Thyroid gland (tissue), 4 donors: ENCODE measurements at regions not wholly inside any gene's neighbourhood (a gene's known extent, or its start where the extent isn't known, plus 50 kb on each side); places are given as distances from the start of the nearest gene placed in this dataset.

Experiments
- DNase-seq, 2 donors: peaks; one replicate each; pipeline ENCODE4 v3.0.0-alpha.2; 2019
- H3K27ac ChIP-seq, 3 donors: fragments of 200-600 bp; sonication (generic); 1 replicate in 2 of 3; 2 replicates in 1 of 3; pipeline ENCODE4 v1.5.1; 2016 to 2019; ENCODE audit warnings: mild to moderate bottlenecking in 1 of 3, moderate library complexity in 1 of 3
- H3K27me3 ChIP-seq: fragments of 200-600 bp; sonication (generic); one replicate; pipeline ENCODE4 v1.5.1; 2019
- H3K36me3 ChIP-seq, 2 donors: fragments of 200-600 bp; sonication (generic); one replicate each; pipeline ENCODE4 v1.5.1; 2016 to 2019
- H3K4me1 ChIP-seq, 2 donors: fragments of 200-600 bp; sonication (generic); one replicate each; pipeline ENCODE4 v1.5.1; 2017 to 2019
- H3K4me3 ChIP-seq, 3 donors: fragments of 200-600 bp; sonication (generic); replicated peaks in 1 of 3; 1 replicate in 2 of 3; 2 replicates in 1 of 3; pipeline ENCODE4 v1.5.1; 2016; ENCODE audit warnings: mild to moderate bottlenecking in 1 of 3
- H3K9me3 ChIP-seq: fragments of 200-600 bp; sonication (generic); one replicate; pipeline ENCODE4 v1.5.1; 2017
- POLR2A ChIP-seq, 2 donors: fragments of 450-650 bp; IDR thresholded peaks; one replicate each; pipeline ENCODE4 v1.6.1; 2017; ENCODE audit warnings: antibody characterized with exemption in 2 of 2, mild to moderate bottlenecking in 2 of 2, moderate library complexity in 1 of 2
- WGBS, 2 donors: methylation state at CpG; one replicate each; pipeline ENCODE4 v1.1.5; 2017; 5-methylcytosine and 5-hydroxymethylcytosine counted together
- intact Hi-C: fragments of 100-400 bp; cut with DNase I; formaldehyde crosslinking; loops from one replicate; pipeline ENCODE4 v1.15.1; 2023
- TF ChIP-seq, protein P1 (sequence below), 6 experiments: fragments of 200-600 bp in 3 of 6; fragments of 450-650 bp in 3 of 6; sonication (generic) in 3 of 6; IDR thresholded peaks; one replicate each; pipeline ENCODE4 v1.5.1; 2016 to 2019; ENCODE audit warnings: antibody characterized with exemption in 6 of 6, mild to moderate bottlenecking in 2 of 6, inconsistent platforms in 1 of 6, moderate library complexity in 1 of 6

DNA sequence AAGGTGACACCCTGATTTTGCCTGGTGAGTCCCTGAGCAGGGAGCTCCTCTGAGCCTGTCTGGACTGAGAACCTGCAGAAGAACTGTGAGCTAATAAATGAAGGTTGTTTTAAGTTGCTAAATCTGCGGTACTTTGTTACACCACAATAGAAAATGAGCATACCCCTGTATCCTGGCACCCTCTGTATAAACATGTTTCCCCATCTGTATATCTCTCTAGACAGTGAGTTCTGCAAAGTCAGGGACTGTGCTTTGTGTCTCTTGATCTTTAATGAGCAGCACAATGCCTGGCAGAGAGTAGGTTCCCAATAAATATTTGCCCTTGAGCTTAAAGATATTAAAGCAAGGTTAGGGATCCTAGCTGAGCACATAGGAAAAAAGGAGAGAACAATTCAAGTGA is 228.8 kb downstream of the OMA1 start:
- no peak overlapping the region for H3K4me3 ChIP-seq
- intact Hi-C loops, result no loop called here
- WGBS, 2 donors, result 90 to 100% methylated on average over 1 of the region's 1 CpG
- DNase-seq, result no peak
- H3K27me3 ChIP-seq, result no peaks in the 10 kb centered on the region
- H3K4me1 ChIP-seq, result no peaks in the 10 kb centered on the region
- H3K9me3 ChIP-seq, result no peaks in the 10 kb centered on the region
- no peaks in the 10 kb centered on the region for H3K36me3 ChIP-seq
- TF ChIP-seq POLR2A (IDR thresholded peaks at IDR 0.05), result no peak
- TF ChIP-seq, protein P1, sequence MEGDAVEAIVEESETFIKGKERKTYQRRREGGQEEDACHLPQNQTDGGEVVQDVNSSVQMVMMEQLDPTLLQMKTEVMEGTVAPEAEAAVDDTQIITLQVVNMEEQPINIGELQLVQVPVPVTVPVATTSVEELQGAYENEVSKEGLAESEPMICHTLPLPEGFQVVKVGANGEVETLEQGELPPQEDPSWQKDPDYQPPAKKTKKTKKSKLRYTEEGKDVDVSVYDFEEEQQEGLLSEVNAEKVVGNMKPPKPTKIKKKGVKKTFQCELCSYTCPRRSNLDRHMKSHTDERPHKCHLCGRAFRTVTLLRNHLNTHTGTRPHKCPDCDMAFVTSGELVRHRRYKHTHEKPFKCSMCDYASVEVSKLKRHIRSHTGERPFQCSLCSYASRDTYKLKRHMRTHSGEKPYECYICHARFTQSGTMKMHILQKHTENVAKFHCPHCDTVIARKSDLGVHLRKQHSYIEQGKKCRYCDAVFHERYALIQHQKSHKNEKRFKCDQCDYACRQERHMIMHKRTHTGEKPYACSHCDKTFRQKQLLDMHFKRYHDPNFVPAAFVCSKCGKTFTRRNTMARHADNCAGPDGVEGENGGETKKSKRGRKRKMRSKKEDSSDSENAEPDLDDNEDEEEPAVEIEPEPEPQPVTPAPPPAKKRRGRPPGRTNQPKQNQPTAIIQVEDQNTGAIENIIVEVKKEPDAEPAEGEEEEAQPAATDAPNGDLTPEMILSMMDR (IDR thresholded peaks at IDR 0.05), result no peak
- H3K27ac ChIP-seq, result no peak overlapping the region

DNA sequence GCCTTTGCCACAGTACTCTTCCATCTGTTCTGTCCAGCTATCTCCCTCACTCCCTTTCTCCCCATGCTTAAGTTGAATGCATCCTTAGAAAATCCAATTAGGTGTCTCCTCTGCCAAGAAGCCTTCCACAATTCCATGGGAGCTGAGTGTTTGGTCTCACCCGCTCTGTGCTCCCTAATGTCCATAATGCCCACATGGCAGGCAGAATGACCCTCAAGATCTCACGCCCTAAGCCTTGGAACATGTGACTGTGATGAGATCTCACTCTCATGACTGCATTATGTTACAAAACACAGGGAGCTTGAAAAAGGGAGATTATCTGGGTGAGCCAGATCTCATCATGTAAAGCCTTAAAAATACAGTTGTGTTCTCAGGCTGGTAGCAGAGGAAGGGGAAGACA is 229.4 kb downstream of the OMA1 start:
- intact Hi-C loops, result no loop called here
- no peaks in the 10 kb centered on the region for H3K4me1 ChIP-seq
- no peaks in the 10 kb centered on the region for H3K9me3 ChIP-seq
- DNase-seq, result no peak
- H3K27ac ChIP-seq, result no peak overlapping the region
- WGBS, 2 donors, result 88 to 94% methylated on average over 2 of the region's 2 CpGs
- H3K27me3 ChIP-seq, result no peaks in the 10 kb centered on the region
- H3K4me3 ChIP-seq, result no peak overlapping the region
- H3K36me3 ChIP-seq, result no peaks in the 10 kb centered on the region
- no peak for TF ChIP-seq POLR2A (IDR thresholded peaks at IDR 0.05)
- TF ChIP-seq, protein P1 (IDR thresholded peaks at IDR 0.05), result no peak

DNA sequence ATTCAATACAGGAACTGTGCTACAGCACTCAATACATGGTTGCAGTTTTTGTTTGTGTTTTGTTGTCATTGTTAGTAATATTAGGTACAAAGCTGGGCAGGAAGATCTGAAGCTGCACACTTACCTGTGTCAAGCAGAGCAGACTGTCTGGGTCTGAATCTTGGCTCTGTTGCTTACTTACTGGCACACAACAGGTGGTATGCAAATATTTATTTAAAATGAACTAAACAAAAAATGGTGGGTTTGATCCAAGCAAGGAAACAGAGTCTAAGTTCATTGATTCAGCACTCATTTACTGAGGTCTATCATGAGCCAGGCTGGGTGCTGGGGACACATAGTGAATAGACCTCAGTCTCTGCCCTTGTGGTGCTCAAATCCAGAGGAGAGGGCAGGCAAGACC is 230.4 kb downstream of the OMA1 start:
- Histone ChIP-seq H3K36me3 (no peaks in the 10 kb centered on the region), H3K4me3 (no peak overlapping the region), H3K27ac (no peak overlapping the region), H3K9me3 (no peaks in the 10 kb centered on the region), H3K4me1 (no peaks in the 10 kb centered on the region), H3K27me3 (no peaks in the 10 kb centered on the region)
- intact Hi-C loops, result no loop called here
- TF ChIP-seq POLR2A (IDR thresholded peaks at IDR 0.05), result no peak
- TF ChIP-seq, protein P1 (IDR thresholded peaks at IDR 0.05), result no peak
- no peak for DNase-seq

DNA sequence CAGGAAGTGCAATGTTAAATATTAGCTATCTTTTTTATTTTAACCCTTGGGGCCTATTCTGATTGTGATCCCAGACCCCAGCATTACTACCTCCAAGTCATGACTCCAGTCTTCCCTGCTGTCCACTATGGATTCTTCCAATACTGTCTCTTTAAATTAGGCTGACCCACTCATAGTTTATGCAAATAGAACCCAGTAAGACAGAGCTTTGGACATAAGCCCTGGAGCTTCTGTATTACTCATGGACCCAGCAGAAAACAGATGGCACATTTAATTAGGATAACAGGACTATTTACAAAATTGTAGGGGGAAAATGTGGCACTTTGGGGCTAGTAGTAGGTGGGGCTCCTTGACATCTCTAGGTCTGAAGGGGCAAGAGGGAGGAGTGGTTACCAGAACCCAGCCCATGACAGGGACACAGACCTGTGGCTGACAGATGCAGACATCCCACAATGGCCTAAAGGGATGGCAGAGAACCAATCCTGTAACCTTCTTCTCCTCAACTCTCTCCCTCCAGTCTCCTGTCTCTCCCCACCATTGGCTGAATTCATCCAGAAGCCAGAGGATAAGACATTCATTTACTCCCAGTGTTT is 233.5 kb downstream of the OMA1 start:
- H3K36me3 ChIP-seq, result no peaks in the 10 kb centered on the region
- H3K9me3 ChIP-seq, result no peaks in the 10 kb centered on the region
- H3K27ac ChIP-seq, result no peak overlapping the region
- no peaks in the 10 kb centered on the region for H3K27me3 ChIP-seq
- no peaks in the 10 kb centered on the region for H3K4me1 ChIP-seq
- no peak for DNase-seq
- intact Hi-C loops, result no loop called here
- TF ChIP-seq POLR2A (IDR thresholded peaks at IDR 0.05), result no peak
- TF ChIP-seq, protein P1 (IDR thresholded peaks at IDR 0.05), result no peak
- H3K4me3 ChIP-seq, result no peak overlapping the region

DNA sequence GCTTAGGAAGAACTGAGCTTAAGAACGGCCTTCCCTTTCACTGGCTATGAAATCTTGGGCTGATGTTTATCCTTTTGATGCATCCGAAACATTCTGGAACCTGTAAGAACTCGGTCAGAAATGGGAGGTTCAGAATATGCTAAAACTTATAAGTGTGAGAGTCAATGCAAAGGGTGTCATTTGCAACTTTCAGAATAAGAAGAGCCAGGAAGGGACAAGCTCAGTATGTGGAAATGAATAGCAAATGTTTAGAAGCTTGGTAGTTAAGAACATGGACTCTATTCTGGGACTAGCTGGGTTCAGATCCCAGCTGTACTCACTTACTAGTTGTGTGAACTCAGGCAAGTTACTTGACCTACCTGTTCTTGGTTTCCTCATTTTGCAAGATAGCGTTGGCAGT is 234.1 kb downstream of the OMA1 start:
- Histone ChIP-seq H3K27me3 (no peaks in the 10 kb centered on the region), H3K9me3 (no peaks in the 10 kb centered on the region), H3K4me1 (no peaks in the 10 kb centered on the region), H3K36me3 (no peaks in the 10 kb centered on the region), H3K4me3 (no peak overlapping the region), H3K27ac (no peak overlapping the region)
- DNase-seq, result no peak
- 79 to 80% methylated on average over 4 of the region's 4 CpGs for WGBS, 2 donors
- TF ChIP-seq POLR2A (IDR thresholded peaks at IDR 0.05), result no peak
- TF ChIP-seq, protein P1 (IDR thresholded peaks at IDR 0.05), result no peak
- intact Hi-C loops, result no loop called here
